ENCODE measurements at regions not wholly inside any gene's neighbourhood (a gene's known extent, or its start where the extent isn't known, plus 50 kb on each side); places are given as distances from the start of the nearest gene placed in this dataset.

- no peak for TF ChIP-seq SP1 (IDR thresholded peaks at IDR 0.05; ENCODE audit: low read depth, low read length)
- TF ChIP-seq CTCF (IDR thresholded peaks at IDR 0.05 in 2 of 3, conservative IDR thresholded peaks at IDR 0.05 in 1 of 3; ENCODE audit: control insufficient read depth in 2 of 3, extremely low read depth in 1 of 3, insufficient read depth in 1 of 3, low read depth in 3 of 3, low read length in 3 of 3), result no peak
- no peak for TF ChIP-seq POLR2A (IDR thresholded peaks at IDR 0.05; ENCODE audit: low read depth, low read length)
- TF ChIP-seq PBX3 (IDR thresholded peaks at IDR 0.05; ENCODE audit: insufficient replicate concordance, low read depth, low read length), result no peak
- TF ChIP-seq POLR2AphosphoS5 (IDR thresholded peaks at IDR 0.05; ENCODE audit: low read length), result no peak
These were observed 171.6 kb downstream of the HERPUD2 start for GRCh38 chr7:35523292-35523691.

All from GM12878 (cell line).